GM12878 (cell line): ENCODE measurements at regions not wholly inside any gene's neighbourhood (a gene's known extent, or its start where the extent isn't known, plus 50 kb on each side); places are given as distances from the start of the nearest gene placed in this dataset.
"Not testable (repeated sequence)": the region's sequence is repeated elsewhere in the genome, so short reads cannot be mapped to it uniquely, and the experiment has no call there.

Experiments
- ATAC-seq: fragments of 200-7000 bp; cut with Tn5 transposase; 3 replicates; pipeline ENCODE4 v1.9.1; 2020; ENCODE audit warnings: mild to moderate bottlenecking, moderate library complexity
- BruUV-seq: library from RNA; stranded (reverse); fragments of 400-500 nt; replicated peaks from 2 replicates; lab custom pipeline; 2021; lab: Mats Ljungman, UMichigan
- CTCF ChIA-PET: fragments of 300-600 bp; sonication (Branson Sonifier 250); formaldehyde crosslinking; extraction: SDS; loops from one replicate; lab custom pipeline; 2021; ENCODE audit warnings: inconsistent platforms; lab: Yijun Ruan, JAX
- POLR2A ChIA-PET: fragments of 350-600 bp; formaldehyde crosslinking; extraction: SDS; loops from one replicate; lab custom pipeline; 2021; ENCODE audit warnings: inconsistent platforms; lab: Charles Lee
- RAD21 ChIA-PET: fragments of 300-600 bp; sonication (Branson Sonifier 250); formaldehyde crosslinking; loops from one replicate; lab custom pipeline; 2023; ENCODE audit warnings: antibody characterized with exemption; ENCODE audit not compliant: unreplicated experiment; lab: Charles Lee
- SMC1A ChIA-PET: fragments of 300-600 bp; sonication (Branson Sonifier 250); formaldehyde crosslinking; loops from one replicate; lab custom pipeline; 2023; ENCODE audit not compliant: unreplicated experiment, uncharacterized antibody; lab: Charles Lee
- DNase-seq: peaks from one replicate; pipeline ENCODE4 v3.0.0-alpha.2; 2011; ENCODE audit warnings: low read depth, low spot score
- FAIRE-seq: peaks from 3 replicates; lab custom pipeline; 2011; peaks lifted over from hg19 to GRCh38; lab: Jason Lieb, UNC
- H2AFZ ChIP-seq: 2 replicates; pipeline ENCODE4 v1.6.0; 2011; ENCODE audit warnings: low read depth, low read length, control low read depth; ENCODE audit not compliant: control insufficient read depth
- H3K27ac ChIP-seq: 2 replicates; pipeline ENCODE4 v1.5.1; 2011; ENCODE audit warnings: control low read depth; ENCODE audit not compliant: control insufficient read depth, insufficient read depth
- H3K27me3 ChIP-seq, 2 experiments: replicated peaks in 1 of 2; 2 replicates each; pipeline versions ENCODE4 v1.6.0 to v1.6.1; 2011; ENCODE audit warnings: low read length in 1 of 2; ENCODE audit not compliant: control insufficient read depth in 2 of 2, insufficient read depth in 2 of 2
- H3K36me3 ChIP-seq, 2 experiments: 2 replicates each; pipeline ENCODE4 v1.5.1; 2011; ENCODE audit warnings: low read length in 1 of 2; ENCODE audit not compliant: control insufficient read depth in 2 of 2, insufficient read depth in 2 of 2
- H3K4me1 ChIP-seq: 2 replicates; pipeline ENCODE4 v1.6.1; 2011; ENCODE audit warnings: mild to moderate bottlenecking, low read length, moderate library complexity, mixed read lengths; ENCODE audit not compliant: control insufficient read depth, insufficient read depth
- H3K4me2 ChIP-seq: 2 replicates; pipeline ENCODE4 v1.6.0; 2011; ENCODE audit warnings: control low read depth; ENCODE audit not compliant: control insufficient read depth, insufficient read depth
- H3K4me3 ChIP-seq: fragments of 200-600 bp; sonication (generic); 2 replicates; pipeline ENCODE4 v1.5.1; 2016
- H3K79me2 ChIP-seq: 2 replicates; pipeline ENCODE4 v1.6.0; 2011; ENCODE audit warnings: low read length; ENCODE audit not compliant: control insufficient read depth, insufficient read depth
- H3K9ac ChIP-seq: 2 replicates; pipeline ENCODE4 v1.8.0; 2011; ENCODE audit warnings: low read length, control low read depth, mixed read lengths; ENCODE audit not compliant: control insufficient read depth, insufficient read depth
- H3K9me3 ChIP-seq: replicated peaks from 3 replicates; pipeline ENCODE4 v1.5.1; 2011; ENCODE audit warnings: mild to moderate bottlenecking, low read length; ENCODE audit not compliant: control insufficient read depth, insufficient read depth
- H4K20me1 ChIP-seq: 2 replicates; pipeline ENCODE4 v1.6.0; 2011; ENCODE audit not compliant: control insufficient read depth, insufficient read depth
- CHD4 ChIP-seq: fragments of 200-600 bp; sonication (generic); IDR thresholded peaks from 2 replicates; pipeline ENCODE4 v1.6.1; 2016; ENCODE audit warnings: mild to moderate bottlenecking
- GABPA ChIP-seq: IDR thresholded peaks from 2 replicates; pipeline ENCODE4 v1.6.1; 2014; ENCODE audit warnings: antibody characterized with exemption, low read depth, mild to moderate bottlenecking, inconsistent platforms
- HDAC2 ChIP-seq: fragments of 200-600 bp; sonication (generic); IDR thresholded peaks from 2 replicates; pipeline ENCODE4 v1.6.1; 2017
- MTA2 ChIP-seq: fragments of 450-650 bp; IDR thresholded peaks from 2 replicates; pipeline ENCODE4 v1.6.1; 2016; ENCODE audit warnings: low read depth, mild to moderate bottlenecking, moderate library complexity
- NFYA ChIP-seq: IDR thresholded peaks from 2 replicates; pipeline ENCODE4 v1.6.1; 2011; ENCODE audit warnings: low read depth, mild to moderate bottlenecking, low read length, improper control_type of control experiment, borderline replicate concordance
- NR2C2 ChIP-seq: IDR thresholded peaks from 2 replicates; pipeline ENCODE4 v1.6.1; 2011; ENCODE audit warnings: borderline replicate concordance, low read depth; ENCODE audit not compliant: control insufficient read depth, insufficient read length
- POLR2AphosphoS2 ChIP-seq: IDR thresholded peaks from 2 replicates; pipeline ENCODE4 v1.6.1; 2011; ENCODE audit warnings: low read depth, mild to moderate bottlenecking, low read length, improper control_type of control experiment, moderate library complexity
- RAD21 ChIP-seq: IDR thresholded peaks from 2 replicates; pipeline ENCODE4 v1.6.1; 2011; ENCODE audit warnings: mild to moderate bottlenecking, low read depth, low read length, moderate library complexity; ENCODE audit not compliant: insufficient read depth
- SMC3 ChIP-seq: IDR thresholded peaks from 2 replicates; pipeline ENCODE4 v1.6.1; 2011; ENCODE audit warnings: low read length, improper control_type of control experiment, borderline replicate concordance
- TAF1 ChIP-seq: IDR thresholded peaks from 2 replicates; pipeline ENCODE4 v1.6.1; 2011; ENCODE audit warnings: mild to moderate bottlenecking, low read depth, low read length, borderline replicate concordance
- TARDBP ChIP-seq: IDR thresholded peaks from 2 replicates; pipeline ENCODE4 v1.6.1; 2016; ENCODE audit warnings: borderline replicate concordance
- ZNF24 ChIP-seq: fragments of 450-650 bp; IDR thresholded peaks from 2 replicates; pipeline ENCODE4 v1.6.1; 2017; ENCODE audit warnings: antibody characterized with exemption, mild to moderate bottlenecking
- WGBS: methylation state at CpG from one replicate; pipeline ENCODE4 v1.1.6; 2016; ENCODE audit warnings: low lambda C conversion rate; ENCODE audit not compliant: insufficient replicate concordance, insufficient coverage; ENCODE audit errors: missing lambda C conversion rate; 5-methylcytosine and 5-hydroxymethylcytosine counted together
- in situ Hi-C: fragments of 300-500 bp; cut with MboI; formaldehyde crosslinking; loops from 9 replicates; pipeline ENCODE4 v1.14.3; 2018; ENCODE audit warnings: mixed read lengths
- intact Hi-C: fragments of 100-400 bp; cut with micrococcal nuclease; formaldehyde crosslinking; loops from one replicate; pipeline ENCODE4 v1.14.2; 2022; ENCODE audit not compliant: unreplicated experiment
- TF ChIP-seq, protein P1 (sequence below): fragments of 450-650 bp; IDR thresholded peaks from 2 replicates; pipeline ENCODE4 v1.6.1; 2016; ENCODE audit warnings: mild to moderate bottlenecking
- TF ChIP-seq, protein P2 (sequence below): IDR thresholded peaks from 2 replicates; pipeline ENCODE4 v1.6.1; 2011; ENCODE audit warnings: low read depth, mild to moderate bottlenecking, low read length, moderate library complexity, borderline replicate concordance; ENCODE audit errors: extremely low read depth

DNA sequence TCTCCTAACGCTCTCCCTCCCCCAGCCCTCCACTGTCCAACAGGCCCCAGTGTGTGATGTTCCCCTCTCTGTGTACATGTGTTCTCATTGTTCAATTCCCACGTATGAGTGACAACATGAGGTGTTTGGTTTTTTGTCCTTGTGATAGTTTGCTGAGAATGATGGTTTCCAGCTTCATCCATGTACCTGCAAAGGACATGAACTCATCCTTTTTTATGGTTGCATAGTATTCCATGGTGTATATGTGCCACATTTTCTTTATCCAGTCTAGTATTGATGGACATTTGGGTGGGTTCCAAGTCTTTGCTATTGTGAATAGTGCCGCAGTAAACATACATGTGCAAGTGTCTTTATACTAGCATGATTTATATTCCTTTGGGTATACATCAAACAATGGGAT lies 347.4 kb downstream of the MAGEE1 start:
- H3K27ac ChIP-seq, in situ Hi-C loops, H3K9me3 ChIP-seq, H3K9ac ChIP-seq, FAIRE-seq, H3K27me3 ChIP-seq, H3K4me1 ChIP-seq, H3K79me2 ChIP-seq, DNase-seq, BruUV-seq, H3K36me3 ChIP-seq, H2AFZ ChIP-seq, ATAC-seq, intact Hi-C loops, RAD21 ChIA-PET, CTCF ChIA-PET, H4K20me1 ChIP-seq, H3K4me2 ChIP-seq, SMC1A ChIA-PET, H3K4me3 ChIP-seq, POLR2A ChIA-PET: not testable (repeated sequence)
- 53% methylated on average over 3 of the region's 3 CpGs for WGBS

DNA sequence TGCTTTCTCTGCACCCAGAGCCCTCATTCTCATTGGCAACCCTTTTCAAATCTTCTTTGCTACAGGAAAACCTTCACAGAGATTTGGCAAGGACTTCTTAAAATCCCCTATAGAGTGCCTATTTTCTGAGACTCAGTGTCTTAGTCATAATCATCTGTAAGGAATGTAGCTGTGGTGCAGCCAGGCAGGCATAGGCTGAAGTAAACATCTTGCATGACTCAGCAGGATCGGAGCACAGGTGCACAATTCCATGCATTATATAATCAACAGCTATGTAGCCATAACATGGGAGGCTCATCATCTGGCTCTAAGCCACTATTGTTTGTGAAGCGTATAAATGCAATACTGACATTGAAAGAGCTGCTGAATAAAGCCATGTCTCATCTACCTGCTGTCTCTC lies 368.8 kb downstream of the MAGEE1 start:
- BruUV-seq, result no TSS peak
- H4K20me1 ChIP-seq, result no peaks in the 10 kb centered on the region
- RAD21 ChIA-PET, result no interaction called here
- H3K27ac ChIP-seq, result no peak overlapping the region
- POLR2A ChIA-PET, result no interaction called here
- intact Hi-C loops (no loop called here), in situ Hi-C loops (no loop called here)
- H3K9ac ChIP-seq, result no peak overlapping the region
- H3K9me3 ChIP-seq, result no peaks in the 10 kb centered on the region
- 26% methylated on average over 2 of the region's 2 CpGs for WGBS
- CTCF ChIA-PET, result no interaction called here
- H3K27me3 ChIP-seq, result no peaks in the 10 kb centered on the region
- no peak overlapping the region for H2AFZ ChIP-seq
- SMC1A ChIA-PET, result no interaction called here
- no peak for FAIRE-seq
- H3K79me2 ChIP-seq, result no peaks in the 10 kb centered on the region
- H3K36me3 ChIP-seq, result no peaks in the 10 kb centered on the region
- no peak for ATAC-seq
- no peaks in the 10 kb centered on the region for H3K4me1 ChIP-seq
- no peak overlapping the region for H3K4me3 ChIP-seq
- no peak for DNase-seq
- no peak for TF ChIP-seq SMC3
- TF ChIP-seq, protein P1, sequence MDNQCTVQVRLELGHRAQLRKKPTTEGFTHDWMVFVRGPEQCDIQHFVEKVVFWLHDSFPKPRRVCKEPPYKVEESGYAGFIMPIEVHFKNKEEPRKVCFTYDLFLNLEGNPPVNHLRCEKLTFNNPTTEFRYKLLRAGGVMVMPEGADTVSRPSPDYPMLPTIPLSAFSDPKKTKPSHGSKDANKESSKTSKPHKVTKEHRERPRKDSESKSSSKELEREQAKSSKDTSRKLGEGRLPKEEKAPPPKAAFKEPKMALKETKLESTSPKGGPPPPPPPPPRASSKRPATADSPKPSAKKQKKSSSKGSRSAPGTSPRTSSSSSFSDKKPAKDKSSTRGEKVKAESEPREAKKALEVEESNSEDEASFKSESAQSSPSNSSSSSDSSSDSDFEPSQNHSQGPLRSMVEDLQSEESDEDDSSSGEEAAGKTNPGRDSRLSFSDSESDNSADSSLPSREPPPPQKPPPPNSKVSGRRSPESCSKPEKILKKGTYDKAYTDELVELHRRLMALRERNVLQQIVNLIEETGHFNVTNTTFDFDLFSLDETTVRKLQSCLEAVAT, result no peak
- no peak for TF ChIP-seq NR2C2
- no peak for TF ChIP-seq POLR2AphosphoS2
- TF ChIP-seq ZNF24, result no peak
- no peak for TF ChIP-seq HDAC2
- no peak for TF ChIP-seq TARDBP
- no peak for TF ChIP-seq TAF1
- TF ChIP-seq, protein P2, sequence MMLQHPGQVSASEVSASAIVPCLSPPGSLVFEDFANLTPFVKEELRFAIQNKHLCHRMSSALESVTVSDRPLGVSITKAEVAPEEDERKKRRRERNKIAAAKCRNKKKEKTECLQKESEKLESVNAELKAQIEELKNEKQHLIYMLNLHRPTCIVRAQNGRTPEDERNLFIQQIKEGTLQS, result no peak
- no peak for TF ChIP-seq CHD4
- no peak for TF ChIP-seq MTA2
- no peak for TF ChIP-seq GABPA
- TF ChIP-seq RAD21, result no peak
- no peak for TF ChIP-seq NFYA
- no peak overlapping the region for H3K4me2 ChIP-seq
